ENCODE measurements at regions not wholly inside any gene's neighbourhood (a gene's known extent, or its start where the extent isn't known, plus 50 kb on each side); places are given as distances from the start of the nearest gene placed in this dataset.

DNA sequence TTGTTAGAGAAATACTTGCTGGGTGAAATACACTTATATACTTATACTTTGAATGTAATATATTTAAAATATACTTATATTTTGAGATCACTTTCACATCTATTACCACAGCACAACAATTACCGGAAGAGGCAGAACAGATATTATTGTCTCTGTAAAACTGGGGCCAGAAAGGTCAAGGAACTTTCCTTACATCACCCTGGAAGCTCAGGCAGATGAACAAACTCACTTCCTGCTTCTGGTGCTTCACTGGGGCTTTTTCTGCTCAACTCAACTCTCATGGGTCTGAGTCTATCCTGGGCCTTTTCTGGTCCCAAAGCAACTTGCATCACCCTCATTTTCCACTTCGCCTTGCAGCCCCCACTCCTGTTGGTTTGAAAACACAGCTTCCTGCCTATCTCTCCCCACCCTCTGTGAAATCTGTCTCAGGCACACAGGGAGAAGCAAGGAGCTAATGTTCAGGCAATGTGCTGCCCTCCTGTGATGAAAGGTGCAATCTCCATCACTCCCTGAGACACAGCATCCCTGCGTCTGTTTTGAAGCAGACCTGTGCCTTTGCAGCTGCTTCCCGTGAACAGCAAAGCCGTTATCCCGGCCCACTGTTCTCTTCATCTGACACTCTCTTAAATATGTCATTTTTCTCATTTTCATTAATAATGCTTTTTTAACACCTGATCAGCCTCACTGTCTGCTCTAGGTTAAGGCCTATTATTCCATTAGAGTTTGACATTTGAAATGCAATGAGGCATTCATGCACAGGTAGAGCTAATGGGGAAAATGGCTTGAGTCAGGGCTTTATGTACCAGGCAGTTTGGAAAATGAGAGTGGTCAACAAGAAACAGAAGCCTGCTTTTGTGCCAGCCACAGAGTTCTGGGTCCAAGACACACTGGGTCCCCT is 251.9 kb upstream of the CHAC2 start:
- TF ChIP-seq, protein P1, sequence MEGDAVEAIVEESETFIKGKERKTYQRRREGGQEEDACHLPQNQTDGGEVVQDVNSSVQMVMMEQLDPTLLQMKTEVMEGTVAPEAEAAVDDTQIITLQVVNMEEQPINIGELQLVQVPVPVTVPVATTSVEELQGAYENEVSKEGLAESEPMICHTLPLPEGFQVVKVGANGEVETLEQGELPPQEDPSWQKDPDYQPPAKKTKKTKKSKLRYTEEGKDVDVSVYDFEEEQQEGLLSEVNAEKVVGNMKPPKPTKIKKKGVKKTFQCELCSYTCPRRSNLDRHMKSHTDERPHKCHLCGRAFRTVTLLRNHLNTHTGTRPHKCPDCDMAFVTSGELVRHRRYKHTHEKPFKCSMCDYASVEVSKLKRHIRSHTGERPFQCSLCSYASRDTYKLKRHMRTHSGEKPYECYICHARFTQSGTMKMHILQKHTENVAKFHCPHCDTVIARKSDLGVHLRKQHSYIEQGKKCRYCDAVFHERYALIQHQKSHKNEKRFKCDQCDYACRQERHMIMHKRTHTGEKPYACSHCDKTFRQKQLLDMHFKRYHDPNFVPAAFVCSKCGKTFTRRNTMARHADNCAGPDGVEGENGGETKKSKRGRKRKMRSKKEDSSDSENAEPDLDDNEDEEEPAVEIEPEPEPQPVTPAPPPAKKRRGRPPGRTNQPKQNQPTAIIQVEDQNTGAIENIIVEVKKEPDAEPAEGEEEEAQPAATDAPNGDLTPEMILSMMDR (IDR thresholded peaks at IDR 0.05): peak in 1 of 4 donors; percentile 21
- no peak for TF ChIP-seq POLR2A (IDR thresholded peaks at IDR 0.05)

All from right lobe of liver (tissue), 4 donors.